ENCODE measurements at regions not wholly inside any gene's neighbourhood (a gene's known extent, or its start where the extent isn't known, plus 50 kb on each side); places are given as distances from the start of the nearest gene placed in this dataset.

- H3K4me2 ChIP-seq (ENCODE audit: low read length, poor library complexity, severe bottlenecking) = no peak overlapping the region
Observed at GRCh38 chr9:126017758-126018157, 270.6 kb downstream of the PBX3 start.

GRCh38 chr9:126020836-126021235 lies 273.7 kb downstream of the PBX3 start:
- Histone ChIP-seq H3K4me3 (ENCODE audit: insufficient read depth in 1 of 2, low read depth in 1 of 2, low read length in 2 of 2) (no peak overlapping the region), H3K9ac (ENCODE audit: low read length) (no peak overlapping the region), H3K27me3 (ENCODE audit: control insufficient read depth in 1 of 2, insufficient read depth in 1 of 2, low read length in 2 of 2) (peaks cover 11 to 17% of the 10 kb centered on the region in 2 experiments), H2AFZ (ENCODE audit: low read depth, low read length) (no peak overlapping the region), H3K36me3 (ENCODE audit: control insufficient read depth in 1 of 2, insufficient read depth in 2 of 2, low read depth in 1 of 2, low read length in 2 of 2) (no peaks in the 10 kb centered on the region), H4K91ac (ENCODE audit: low read length) (no peak overlapping the region), H2BK5ac (ENCODE audit: low read depth, low read length, poor library complexity, severe bottlenecking) (no peak overlapping the region), H3K14ac (ENCODE audit: low read length in 2 of 2) (no peak overlapping the region), H3K9me3 (ENCODE audit: control insufficient read depth, low read length) (no peaks in the 10 kb centered on the region), H3K18ac (ENCODE audit: low read depth in 1 of 2, low read length in 2 of 2) (no peak overlapping the region), H3K4me1 (ENCODE audit: control insufficient read depth, insufficient read depth, low read depth, low read length) (no peaks in the 10 kb centered on the region), H2BK15ac (ENCODE audit: low read depth, poor library complexity, severe bottlenecking) (no peak overlapping the region), H3K4ac (ENCODE audit: low read depth in 1 of 2, low read length in 2 of 2) (no peak overlapping the region), H2BK120ac (ENCODE audit: low read depth, low read length) (no peak overlapping the region), H3K79me1 (replicated peaks; ENCODE audit: low read length, poor library complexity, severe bottlenecking) (no peaks in the 10 kb centered on the region), H2AK5ac (ENCODE audit: low read length, severe bottlenecking) (no peak overlapping the region), H3K27ac (ENCODE audit: low read length, poor library complexity, severe bottlenecking) (no peak overlapping the region), H2BK12ac (ENCODE audit: low read length in 2 of 2) (no peak overlapping the region), H3K4me2 (ENCODE audit: low read length, poor library complexity, severe bottlenecking) (no peak overlapping the region), H4K8ac (ENCODE audit: low read length) (no peak overlapping the region), H3K23ac (ENCODE audit: low read length in 2 of 2) (no peak overlapping the region)
- no peak for DNase-seq
- WGBS = 90% methylated on average over 15 of the region's 15 CpGs

More at GRCh38 chr9:126017758-126018157, 270.6 kb downstream of the PBX3 start:
- Histone ChIP-seq H3K79me1 (replicated peaks; ENCODE audit: low read length, poor library complexity, severe bottlenecking) (no peaks in the 10 kb centered on the region), H3K4me1 (ENCODE audit: control insufficient read depth, insufficient read depth, low read depth, low read length) (no peaks in the 10 kb centered on the region), H2BK120ac (ENCODE audit: low read depth, low read length) (no peak overlapping the region), H3K4me3 (ENCODE audit: insufficient read depth in 1 of 2, low read depth in 1 of 2, low read length in 2 of 2) (no peak overlapping the region), H2BK15ac (ENCODE audit: low read depth, poor library complexity, severe bottlenecking) (no peak overlapping the region), H3K23ac (ENCODE audit: low read length in 2 of 2) (no peak overlapping the region), H3K18ac (ENCODE audit: low read depth in 1 of 2, low read length in 2 of 2) (no peak overlapping the region), H3K4ac (ENCODE audit: low read depth in 1 of 2, low read length in 2 of 2) (no peak overlapping the region), H3K36me3 (ENCODE audit: control insufficient read depth in 1 of 2, insufficient read depth in 2 of 2, low read depth in 1 of 2, low read length in 2 of 2) (no peaks in the 10 kb centered on the region), H3K27ac (ENCODE audit: low read length, poor library complexity, severe bottlenecking) (no peak overlapping the region), H3K9ac (ENCODE audit: low read length) (no peak overlapping the region), H2BK12ac (ENCODE audit: low read length in 2 of 2) (no peak overlapping the region), H2AK5ac (ENCODE audit: low read length, severe bottlenecking) (no peak overlapping the region), H2AFZ (ENCODE audit: low read depth, low read length) (no peak overlapping the region), H4K91ac (ENCODE audit: low read length) (no peak overlapping the region), H2BK5ac (ENCODE audit: low read depth, low read length, poor library complexity, severe bottlenecking) (no peak overlapping the region), H3K27me3 (ENCODE audit: control insufficient read depth in 1 of 2, insufficient read depth in 1 of 2, low read length in 2 of 2) (peaks cover 11 to 27% of the 10 kb centered on the region in 2 experiments), H3K9me3 (ENCODE audit: control insufficient read depth, low read length) (no peaks in the 10 kb centered on the region), H4K8ac (ENCODE audit: low read length) (no peak overlapping the region), H3K14ac (ENCODE audit: low read length in 2 of 2) (no peak overlapping the region)
- DNase-seq = no peak
- 99% methylated on average over 2 of the region's 4 CpGs for WGBS

- H3K18ac ChIP-seq (ENCODE audit: low read depth in 1 of 2, low read length in 2 of 2) = no peak overlapping the region
- no peak overlapping the region for H2AFZ ChIP-seq (ENCODE audit: low read depth, low read length)
- no peaks in the 10 kb centered on the region for H3K36me3 ChIP-seq (ENCODE audit: control insufficient read depth in 1 of 2, insufficient read depth in 2 of 2, low read depth in 1 of 2, low read length in 2 of 2)
- H3K4me2 ChIP-seq (ENCODE audit: low read length, poor library complexity, severe bottlenecking) = no peak overlapping the region
- no peaks in the 10 kb centered on the region for H3K79me1 ChIP-seq (replicated peaks; ENCODE audit: low read length, poor library complexity, severe bottlenecking)
- no peak overlapping the region for H4K8ac ChIP-seq (ENCODE audit: low read length)
- no peak overlapping the region for H3K23ac ChIP-seq (ENCODE audit: low read length in 2 of 2)
- H3K27me3 ChIP-seq (ENCODE audit: control insufficient read depth in 1 of 2, insufficient read depth in 1 of 2, low read length in 2 of 2) = peaks cover 5% of the 10 kb centered on the region in 2 experiments
- no peak overlapping the region for H2AK5ac ChIP-seq (ENCODE audit: low read length, severe bottlenecking)
- no peak overlapping the region for H2BK15ac ChIP-seq (ENCODE audit: low read depth, poor library complexity, severe bottlenecking)
- no peak overlapping the region for H3K27ac ChIP-seq (ENCODE audit: low read length, poor library complexity, severe bottlenecking)
- H2BK120ac ChIP-seq (ENCODE audit: low read depth, low read length) = no peak overlapping the region
- H3K4me3 ChIP-seq (ENCODE audit: insufficient read depth in 1 of 2, low read depth in 1 of 2, low read length in 2 of 2) = no peak overlapping the region
- no peaks in the 10 kb centered on the region for H3K4me1 ChIP-seq (ENCODE audit: control insufficient read depth, insufficient read depth, low read depth, low read length)
- H4K91ac ChIP-seq (ENCODE audit: low read length) = no peak overlapping the region
- H3K14ac ChIP-seq (ENCODE audit: low read length in 2 of 2) = no peak overlapping the region
- no peak overlapping the region for H2BK5ac ChIP-seq (ENCODE audit: low read depth, low read length, poor library complexity, severe bottlenecking)
- H3K9me3 ChIP-seq (ENCODE audit: control insufficient read depth, low read length) = no peaks in the 10 kb centered on the region
- no peak overlapping the region for H3K4ac ChIP-seq (ENCODE audit: low read depth in 1 of 2, low read length in 2 of 2)
- no peak overlapping the region for H3K9ac ChIP-seq (ENCODE audit: low read length)
- no peak overlapping the region for H2BK12ac ChIP-seq (ENCODE audit: low read length in 2 of 2)
- DNase-seq = no peak
- WGBS = 92% methylated on average over 15 of the region's 15 CpGs
Observed at GRCh38 chr9:126023962-126024361, 276.8 kb downstream of the PBX3 start.

- no peak overlapping the region for H3K27ac ChIP-seq (ENCODE audit: low read length, poor library complexity, severe bottlenecking)
- no peak overlapping the region for H2BK15ac ChIP-seq (ENCODE audit: low read depth, poor library complexity, severe bottlenecking)
- no peaks in the 10 kb centered on the region for H3K36me3 ChIP-seq (ENCODE audit: control insufficient read depth in 1 of 2, insufficient read depth in 2 of 2, low read depth in 1 of 2, low read length in 2 of 2)
- peaks cover 5 to 6% of the 10 kb centered on the region in 2 experiments for H3K27me3 ChIP-seq (ENCODE audit: control insufficient read depth in 1 of 2, insufficient read depth in 1 of 2, low read length in 2 of 2)
- no peak overlapping the region for H3K9ac ChIP-seq (ENCODE audit: low read length)
- no peak overlapping the region for H3K18ac ChIP-seq (ENCODE audit: low read depth in 1 of 2, low read length in 2 of 2)
- H3K4ac ChIP-seq (ENCODE audit: low read depth in 1 of 2, low read length in 2 of 2) = no peak overlapping the region
- no peaks in the 10 kb centered on the region for H3K79me1 ChIP-seq (replicated peaks; ENCODE audit: low read length, poor library complexity, severe bottlenecking)
- no peak overlapping the region for H3K4me3 ChIP-seq (ENCODE audit: insufficient read depth in 1 of 2, low read depth in 1 of 2, low read length in 2 of 2)
- DNase-seq = no peak
- no peak overlapping the region for H2BK5ac ChIP-seq (ENCODE audit: low read depth, low read length, poor library complexity, severe bottlenecking)
- H2AK5ac ChIP-seq (ENCODE audit: low read length, severe bottlenecking) = no peak overlapping the region
- no peak overlapping the region for H3K4me2 ChIP-seq (ENCODE audit: low read length, poor library complexity, severe bottlenecking)
- H2BK120ac ChIP-seq (ENCODE audit: low read depth, low read length) = no peak overlapping the region
- H2BK12ac ChIP-seq (ENCODE audit: low read length in 2 of 2) = no peak overlapping the region
- H3K23ac ChIP-seq (ENCODE audit: low read length in 2 of 2) = no peak overlapping the region
- H3K14ac ChIP-seq (ENCODE audit: low read length in 2 of 2) = no peak overlapping the region
- H4K8ac ChIP-seq (ENCODE audit: low read length) = no peak overlapping the region
- H3K9me3 ChIP-seq (ENCODE audit: control insufficient read depth, low read length) = no peaks in the 10 kb centered on the region
- no peaks in the 10 kb centered on the region for H3K4me1 ChIP-seq (ENCODE audit: control insufficient read depth, insufficient read depth, low read depth, low read length)
- no peak overlapping the region for H4K91ac ChIP-seq (ENCODE audit: low read length)
- H2AFZ ChIP-seq (ENCODE audit: low read depth, low read length) = no peak overlapping the region
- WGBS = 86% methylated on average over 13 of the region's 13 CpGs
Observed at GRCh38 chr9:126024581-126025230, 277.5 kb downstream of the PBX3 start.

All from mesenchymal stem cell (in vitro differentiated cells and primary cell).